ENCODE measurements at regions not wholly inside any gene's neighbourhood (a gene's known extent, or its start where the extent isn't known, plus 50 kb on each side); places are given as distances from the start of the nearest gene placed in this dataset.

GRCh38 chr5:133707629-133708028 lies 95.3 kb upstream of the FSTL4 start:
- Histone ChIP-seq H3K9me2 (replicated peaks; ENCODE audit: low read depth, low read length) (no peaks in the 10 kb centered on the region), H3F3A (ENCODE audit: low read depth) (no peaks in the 10 kb centered on the region), H3K27me3 (ENCODE audit: insufficient read depth, low read length, poor library complexity, severe bottlenecking) (no peaks in the 10 kb centered on the region), H3K9ac (ENCODE audit: low read depth, low read length, poor library complexity, severe bottlenecking) (no peak overlapping the region), H3K79me2 (ENCODE audit: insufficient read depth, low read length) (no peaks in the 10 kb centered on the region), H2AFZ (ENCODE audit: low read length) (no peak overlapping the region), H3K4me1 (ENCODE audit: insufficient read depth, low read length, poor library complexity, severe bottlenecking) (no peaks in the 10 kb centered on the region), H4K20me1 (ENCODE audit: insufficient read depth, low read length, poor library complexity, severe bottlenecking) (no peaks in the 10 kb centered on the region), H3K36me3 (ENCODE audit: insufficient read depth, low read length) (no peaks in the 10 kb centered on the region), H3K9me3 (ENCODE audit: insufficient read depth, low read depth, low read length) (no peaks in the 10 kb centered on the region), H3K4me2 (ENCODE audit: low read depth, low read length, poor library complexity, severe bottlenecking) (no peak overlapping the region), H3K4me3 (ENCODE audit: low read length, poor library complexity, severe bottlenecking) (no peak overlapping the region)
- no peak for TF ChIP-seq EZH2phosphoT487 (IDR thresholded peaks at IDR 0.05; ENCODE audit: borderline replicate concordance)
- no peak for TF ChIP-seq CTCF (conservative IDR thresholded peaks at IDR 0.05; ENCODE audit: low read length)

- TF ChIP-seq EZH2phosphoT487 (IDR thresholded peaks at IDR 0.05; ENCODE audit: borderline replicate concordance) = no peak
- no peaks in the 10 kb centered on the region for H3K4me1 ChIP-seq (ENCODE audit: insufficient read depth, low read length, poor library complexity, severe bottlenecking)
- H3K9me3 ChIP-seq (ENCODE audit: insufficient read depth, low read depth, low read length) = no peaks in the 10 kb centered on the region
- H3K4me2 ChIP-seq (ENCODE audit: low read depth, low read length, poor library complexity, severe bottlenecking) = no peak overlapping the region
- no peaks in the 10 kb centered on the region for H3K36me3 ChIP-seq (ENCODE audit: insufficient read depth, low read length)
- no peaks in the 10 kb centered on the region for H3K79me2 ChIP-seq (ENCODE audit: insufficient read depth, low read length)
- H3F3A ChIP-seq (ENCODE audit: low read depth) = no peaks in the 10 kb centered on the region
- H3K9me2 ChIP-seq (replicated peaks; ENCODE audit: low read depth, low read length) = no peaks in the 10 kb centered on the region
- H3K4me3 ChIP-seq (ENCODE audit: low read length, poor library complexity, severe bottlenecking) = no peak overlapping the region
- H3K9ac ChIP-seq (ENCODE audit: low read depth, low read length, poor library complexity, severe bottlenecking) = no peak overlapping the region
- H2AFZ ChIP-seq (ENCODE audit: low read length) = no peak overlapping the region
- no peaks in the 10 kb centered on the region for H3K27me3 ChIP-seq (ENCODE audit: insufficient read depth, low read length, poor library complexity, severe bottlenecking)
- no peaks in the 10 kb centered on the region for H4K20me1 ChIP-seq (ENCODE audit: insufficient read depth, low read length, poor library complexity, severe bottlenecking)
Observed at GRCh38 chr5:133706506-133707430, 94.4 kb upstream of the FSTL4 start.

- Histone ChIP-seq H3K27me3 (ENCODE audit: insufficient read depth, low read length, poor library complexity, severe bottlenecking) (no peaks in the 10 kb centered on the region), H2AFZ (ENCODE audit: low read length) (no peak overlapping the region), H3K9ac (ENCODE audit: low read depth, low read length, poor library complexity, severe bottlenecking) (no peak overlapping the region), H3K4me2 (ENCODE audit: low read depth, low read length, poor library complexity, severe bottlenecking) (no peak overlapping the region), H4K20me1 (ENCODE audit: insufficient read depth, low read length, poor library complexity, severe bottlenecking) (no peaks in the 10 kb centered on the region), H3K9me2 (replicated peaks; ENCODE audit: low read depth, low read length) (no peaks in the 10 kb centered on the region), H3K79me2 (ENCODE audit: insufficient read depth, low read length) (no peaks in the 10 kb centered on the region), H3K9me3 (ENCODE audit: insufficient read depth, low read depth, low read length) (no peaks in the 10 kb centered on the region), H3F3A (ENCODE audit: low read depth) (no peaks in the 10 kb centered on the region), H3K4me3 (ENCODE audit: low read length, poor library complexity, severe bottlenecking) (no peak overlapping the region), H3K36me3 (ENCODE audit: insufficient read depth, low read length) (no peaks in the 10 kb centered on the region), H3K4me1 (ENCODE audit: insufficient read depth, low read length, poor library complexity, severe bottlenecking) (no peaks in the 10 kb centered on the region)
- TF ChIP-seq CTCF (conservative IDR thresholded peaks at IDR 0.05; ENCODE audit: low read length) = no peak
- no peak for TF ChIP-seq EZH2phosphoT487 (IDR thresholded peaks at IDR 0.05; ENCODE audit: borderline replicate concordance)
Observed at GRCh38 chr5:133705331-133705730, 93.0 kb upstream of the FSTL4 start.
